Vagina (tissue), 2 donors: ENCODE measurements at regions not wholly inside any gene's neighbourhood (a gene's known extent, or its start where the extent isn't known, plus 50 kb on each side); places are given as distances from the start of the nearest gene placed in this dataset.

Experiments used
- POLR2A ChIP-seq, 2 donors: fragments of 450-650 bp; IDR thresholded peaks; one replicate each; pipeline ENCODE4 v1.6.1; 2017; ENCODE audit warnings: antibody characterized with exemption in 2 of 2, mild to moderate bottlenecking in 2 of 2, moderate library complexity in 2 of 2
- POLR2AphosphoS5 ChIP-seq, 2 donors: sonication (generic); formaldehyde crosslinking; IDR thresholded peaks; one replicate each; pipeline ENCODE4 v1.9.0; 2017; ENCODE audit warnings: antibody characterized with exemption in 2 of 2, mild to moderate bottlenecking in 2 of 2, low read depth in 1 of 2; ENCODE audit not compliant: insufficient read depth in 1 of 2
- TF ChIP-seq, protein P1 (sequence below), 3 experiments: fragments of 450-650 bp in 2 of 3; fragments of 200-600 bp in 1 of 3; sonication (generic) in 1 of 3; IDR thresholded peaks; one replicate each; pipeline ENCODE4 v1.5.1; 2017 to 2019; ENCODE audit warnings: antibody characterized with exemption in 3 of 3, mild to moderate bottlenecking in 2 of 3, moderate library complexity in 2 of 3

GRCh38 chr15:31485431-31485830, 158.8 kb downstream of the KLF13 start:
- TF ChIP-seq, protein P1, sequence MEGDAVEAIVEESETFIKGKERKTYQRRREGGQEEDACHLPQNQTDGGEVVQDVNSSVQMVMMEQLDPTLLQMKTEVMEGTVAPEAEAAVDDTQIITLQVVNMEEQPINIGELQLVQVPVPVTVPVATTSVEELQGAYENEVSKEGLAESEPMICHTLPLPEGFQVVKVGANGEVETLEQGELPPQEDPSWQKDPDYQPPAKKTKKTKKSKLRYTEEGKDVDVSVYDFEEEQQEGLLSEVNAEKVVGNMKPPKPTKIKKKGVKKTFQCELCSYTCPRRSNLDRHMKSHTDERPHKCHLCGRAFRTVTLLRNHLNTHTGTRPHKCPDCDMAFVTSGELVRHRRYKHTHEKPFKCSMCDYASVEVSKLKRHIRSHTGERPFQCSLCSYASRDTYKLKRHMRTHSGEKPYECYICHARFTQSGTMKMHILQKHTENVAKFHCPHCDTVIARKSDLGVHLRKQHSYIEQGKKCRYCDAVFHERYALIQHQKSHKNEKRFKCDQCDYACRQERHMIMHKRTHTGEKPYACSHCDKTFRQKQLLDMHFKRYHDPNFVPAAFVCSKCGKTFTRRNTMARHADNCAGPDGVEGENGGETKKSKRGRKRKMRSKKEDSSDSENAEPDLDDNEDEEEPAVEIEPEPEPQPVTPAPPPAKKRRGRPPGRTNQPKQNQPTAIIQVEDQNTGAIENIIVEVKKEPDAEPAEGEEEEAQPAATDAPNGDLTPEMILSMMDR (IDR thresholded peaks at IDR 0.05) = no peak
- no peak for TF ChIP-seq POLR2AphosphoS5 (IDR thresholded peaks at IDR 0.05; ENCODE audit: insufficient read depth in 1 of 2, low read depth in 1 of 2)
- TF ChIP-seq POLR2A (IDR thresholded peaks at IDR 0.05) = no peak
